ENCODE measurements at regions not wholly inside any gene's neighbourhood (a gene's known extent, or its start where the extent isn't known, plus 50 kb on each side); places are given as distances from the start of the nearest gene placed in this dataset.
"Not testable (repeated sequence)": the region's sequence is repeated elsewhere in the genome, so short reads cannot be mapped to it uniquely, and the experiment has no call there.

DNA sequence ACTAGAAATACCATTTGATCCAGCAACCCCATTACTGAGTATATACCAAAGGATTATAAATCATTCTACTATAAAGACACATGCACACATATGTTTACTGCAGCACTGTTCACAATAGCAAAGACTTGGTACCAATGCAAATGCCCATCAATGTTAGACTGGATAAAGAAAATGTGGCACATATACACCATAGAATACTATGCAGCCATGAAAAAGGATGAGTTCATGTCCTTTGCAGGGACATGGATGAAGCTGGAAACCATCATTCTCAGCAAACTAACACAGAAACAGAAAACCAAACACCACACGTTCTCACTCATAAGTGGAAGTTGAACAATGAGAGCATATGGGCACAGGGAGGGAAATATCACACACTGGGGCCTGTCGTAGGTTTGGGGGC, 106.0 kb downstream of the SPATA18 start:
- H3K4me3 ChIP-seq (ENCODE audit: low read depth, low read length); DNase-seq (ENCODE audit: low read depth, low spot score); in situ Hi-C loops (cut with HindIII; ENCODE audit: low sequenced_read_pairs): not testable (repeated sequence)

DNA sequence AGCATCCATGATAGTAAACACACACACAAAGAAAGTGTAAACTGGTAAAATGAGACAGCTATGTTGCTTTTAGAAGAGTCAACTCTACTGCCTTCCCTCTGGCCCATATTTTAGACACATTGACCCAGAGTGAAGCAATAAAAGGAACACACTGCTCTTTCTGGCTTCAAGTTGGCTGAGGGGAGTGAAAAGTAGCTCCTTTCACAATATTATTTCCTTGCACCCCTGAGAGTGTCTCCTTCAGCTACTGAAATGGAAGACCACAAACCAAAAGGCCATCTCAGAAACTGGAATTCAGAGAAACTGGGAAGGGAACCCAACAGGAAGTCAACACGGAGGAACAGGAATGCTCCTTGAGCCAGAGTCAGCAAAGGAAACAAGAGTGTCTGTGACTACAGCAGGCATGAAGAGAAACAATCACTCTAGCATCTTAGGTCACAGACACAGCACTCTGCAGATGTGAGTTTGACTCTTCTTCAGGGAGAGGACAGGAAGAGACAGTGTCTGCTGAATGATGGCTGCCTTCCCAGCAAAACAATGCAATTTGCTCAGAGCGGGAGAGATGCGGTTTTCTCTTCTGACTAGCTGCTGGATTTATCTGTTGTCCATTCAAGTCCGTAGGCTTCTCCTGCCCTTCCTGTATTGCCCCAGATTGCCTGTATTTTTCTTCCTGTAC, 106.7 kb downstream of the SPATA18 start:
- no peak for TF ChIP-seq CTCF (IDR thresholded peaks at IDR 0.05; ENCODE audit: low read depth, low read length)
- peak; percentile 22 for DNase-seq (ENCODE audit: low read depth, low spot score)
- H3K4me3 ChIP-seq (ENCODE audit: low read depth, low read length), result no peak overlapping the region
- in situ Hi-C loops (cut with HindIII; ENCODE audit: low sequenced_read_pairs), result no loop called here

DNA sequence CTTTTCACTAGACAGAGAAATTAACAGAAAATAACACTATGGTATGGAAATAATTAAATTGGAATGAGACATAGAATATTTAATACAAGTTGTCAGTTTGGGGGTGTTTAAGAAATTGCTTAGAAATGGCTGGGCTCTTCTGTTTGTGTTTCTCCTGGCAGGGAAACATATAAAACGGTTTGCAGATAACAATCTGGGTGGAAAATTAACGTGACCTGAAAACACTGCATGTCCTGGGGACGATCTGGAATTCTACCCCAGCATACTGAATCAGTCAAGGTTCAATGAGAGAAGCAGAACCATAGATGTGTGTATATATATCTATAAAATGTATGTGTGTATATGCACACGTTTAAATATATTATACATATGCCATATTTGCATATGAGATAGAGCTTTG, 109.8 kb downstream of the SPATA18 start:
- DNase-seq (ENCODE audit: low read depth, low spot score), result no peak
- TF ChIP-seq CTCF (IDR thresholded peaks at IDR 0.05; ENCODE audit: low read depth, low read length), result no peak
- in situ Hi-C loops (cut with HindIII; ENCODE audit: low sequenced_read_pairs), result no loop called here
- H3K4me3 ChIP-seq (ENCODE audit: low read depth, low read length), result no peak overlapping the region

DNA sequence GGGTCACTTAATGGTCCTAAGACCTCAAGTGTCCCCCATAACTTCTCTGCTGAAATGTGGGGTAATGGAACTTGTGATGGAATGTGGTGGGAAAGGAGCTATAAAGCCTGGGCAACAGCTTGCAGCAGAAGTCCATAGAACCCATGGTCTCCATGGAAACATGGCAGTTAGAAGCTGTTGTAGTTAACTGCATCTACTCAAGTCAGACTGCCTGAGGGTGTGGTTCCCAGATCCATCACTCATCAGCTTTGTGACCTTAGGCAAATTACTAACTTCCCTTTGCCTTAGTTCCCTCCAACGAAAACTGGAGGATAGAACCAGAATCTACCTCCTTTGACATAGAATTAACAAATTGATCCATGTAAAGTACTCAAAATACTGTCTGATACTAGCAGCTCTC, 113.0 kb downstream of the SPATA18 start:
- no peak for DNase-seq (ENCODE audit: low read depth, low spot score)

GRCh38 chr4:52172166-52172565, 121.1 kb downstream of the SPATA18 start:
- H3K4me3 ChIP-seq (ENCODE audit: low read depth, low read length), result no peak overlapping the region
- peak; percentile 0 for TF ChIP-seq CTCF (IDR thresholded peaks at IDR 0.05; ENCODE audit: low read depth, low read length)
- DNase-seq (ENCODE audit: low read depth, low spot score), result no peak
- in situ Hi-C loops (cut with HindIII; ENCODE audit: low sequenced_read_pairs), result no loop called here

More for the DNA sequence above, 113.0 kb downstream of the SPATA18 start:
- H3K4me3 ChIP-seq (ENCODE audit: low read depth, low read length), result no peak overlapping the region
- in situ Hi-C loops (cut with HindIII; ENCODE audit: low sequenced_read_pairs), result no loop called here
- no peak for TF ChIP-seq CTCF (IDR thresholded peaks at IDR 0.05; ENCODE audit: low read depth, low read length)

- no peak for TF ChIP-seq CTCF (IDR thresholded peaks at IDR 0.05; ENCODE audit: low read depth, low read length)
These were observed 122.5 kb downstream of the SPATA18 start for GRCh38 chr4:52173470-52174045.

DNA sequence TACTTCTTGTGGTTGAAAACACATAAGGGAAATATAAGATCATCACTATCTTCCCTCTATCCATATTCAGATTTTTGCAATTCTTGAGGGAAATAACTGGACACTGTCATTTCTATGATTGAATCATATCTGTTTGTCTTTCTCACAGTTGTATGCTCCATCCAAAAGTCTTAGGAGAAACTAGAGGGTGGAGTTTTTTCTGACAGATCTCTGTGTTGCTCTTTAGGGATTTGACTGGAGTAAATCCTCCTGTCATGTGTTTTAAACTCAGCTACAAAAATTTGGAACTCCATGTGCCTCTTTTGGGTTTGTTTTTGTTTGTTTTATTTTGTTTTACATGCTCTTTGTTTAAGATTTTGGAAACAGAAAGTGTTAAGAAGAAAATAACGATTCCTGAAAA, 136.5 kb downstream of the SPATA18 start:
- TF ChIP-seq CTCF (IDR thresholded peaks at IDR 0.05; ENCODE audit: low read depth, low read length), result no peak
- no peak overlapping the region for H3K4me3 ChIP-seq (ENCODE audit: low read depth, low read length)
- no peak for DNase-seq (ENCODE audit: low read depth, low spot score)
- in situ Hi-C loops (cut with HindIII; ENCODE audit: low sequenced_read_pairs), result no loop called here

More at GRCh38 chr4:52173470-52174045, 122.5 kb downstream of the SPATA18 start:
- in situ Hi-C loops (cut with HindIII; ENCODE audit: low sequenced_read_pairs), result no loop called here
- DNase-seq (ENCODE audit: low read depth, low spot score), result no peak
- no peak overlapping the region for H3K4me3 ChIP-seq (ENCODE audit: low read depth, low read length)

All from astrocyte of the spinal cord (primary cell).